ENCODE measurements at regions not wholly inside any gene's neighbourhood (a gene's known extent, or its start where the extent isn't known, plus 50 kb on each side); places are given as distances from the start of the nearest gene placed in this dataset.

- TF ChIP-seq CTCF (IDR thresholded peaks at IDR 0.05 in 4 of 5, conservative IDR thresholded peaks at IDR 0.05 in 1 of 5) (no peak), POLR2A (IDR thresholded peaks at IDR 0.05) (no peak)
Measured at GRCh38 chr3:40873934-40874699, 325.2 kb upstream of the CTNNB1 start.
